HEK293 (cell line): ENCODE measurements at regions not wholly inside any gene's neighbourhood (a gene's known extent, or its start where the extent isn't known, plus 50 kb on each side); places are given as distances from the start of the nearest gene placed in this dataset.

ENCODE experiments used
- CTCF ChIA-PET: fragments of 350-600 bp; formaldehyde crosslinking; extraction: SDS; loops from one replicate; lab custom pipeline; 2021; ENCODE audit warnings: antibody characterized with exemption; lab: Yijun Ruan, JAX
- POLR2A ChIA-PET: fragments of 300-600 bp; formaldehyde crosslinking; extraction: SDS; loops from one replicate; lab custom pipeline; 2020; ENCODE audit warnings: antibody characterized with exemption, inconsistent platforms; lab: Yijun Ruan, JAX
- H3K27ac ChIP-seq: fragments of 200-500 bp; sonication (Bioruptor generic); 2 replicates; pipeline ENCODE4 v1.5.1; 2014; ENCODE audit warnings: low read depth, low read length, control low read depth, inconsistent platforms; ENCODE audit errors: extremely low read depth
- H3K36me3 ChIP-seq, 2 experiments: fragments of 200-500 bp in 1 of 2; sonication (Bioruptor generic) in 1 of 2; 1 replicate in 1 of 2; 2 replicates in 1 of 2; pipeline ENCODE4 v1.5.1; 2014 to 2017; ENCODE audit warnings: inconsistent platforms in 2 of 2, low read length in 2 of 2; ENCODE audit not compliant: control insufficient read depth in 2 of 2, insufficient read depth in 1 of 2
- H3K4me1 ChIP-seq: fragments of 200-500 bp; sonication (Bioruptor generic); 2 replicates; pipeline ENCODE4 v1.5.1; 2014; ENCODE audit warnings: mild to moderate bottlenecking, low read length, inconsistent platforms; ENCODE audit not compliant: control insufficient read depth, insufficient read depth
- H3K4me3 ChIP-seq: 2 replicates; pipeline ENCODE4 v1.5.1; 2011; ENCODE audit warnings: low read depth, mild to moderate bottlenecking, control low read depth, low read length, moderate library complexity
- H3K9me3 ChIP-seq: fragments of 200-500 bp; sonication (Bioruptor generic); 2 replicates; pipeline ENCODE4 v1.5.1; 2014; ENCODE audit warnings: low read depth, low read length, inconsistent platforms; ENCODE audit not compliant: control insufficient read depth, insufficient read depth
- CTCF ChIP-seq: fragments of 450-650 bp; formaldehyde crosslinking; IDR thresholded peaks from 2 replicates; pipeline ENCODE4 v1.5.1; 2016; ENCODE audit warnings: missing biosample characterization, missing genetic modification characterization
- HIC1 ChIP-seq: fragments of 450-650 bp; formaldehyde crosslinking; IDR thresholded peaks from 2 replicates; pipeline ENCODE4 v1.5.1; 2016; ENCODE audit warnings: missing biosample characterization, missing genetic modification characterization
- REST ChIP-seq: fragments of 450-650 bp; formaldehyde crosslinking; IDR thresholded peaks from 2 replicates; pipeline ENCODE4 v1.5.1; 2016; ENCODE audit warnings: missing biosample characterization, missing genetic modification characterization
- ZFP37 ChIP-seq: fragments of 450-650 bp; formaldehyde crosslinking; IDR thresholded peaks from 2 replicates; pipeline ENCODE4 v1.5.1; 2016; ENCODE audit warnings: missing biosample characterization, missing genetic modification characterization
- ZNF146 ChIP-seq: fragments of 450-650 bp; formaldehyde crosslinking; IDR thresholded peaks from 2 replicates; pipeline ENCODE4 v1.5.1; 2016; ENCODE audit warnings: missing biosample characterization, missing genetic modification characterization
- ZNF366 ChIP-seq: fragments of 450-650 bp; formaldehyde crosslinking; conservative IDR thresholded peaks from 2 replicates; pipeline ENCODE4 v1.5.1; 2016; ENCODE audit warnings: missing biosample characterization, missing genetic modification characterization
- ZNF404 ChIP-seq: fragments of 450-650 bp; formaldehyde crosslinking; IDR thresholded peaks from 2 replicates; pipeline ENCODE4 v1.5.1; 2017; ENCODE audit warnings: missing biosample characterization, missing genetic modification characterization
- ZNF449 ChIP-seq: fragments of 450-650 bp; formaldehyde crosslinking; IDR thresholded peaks from 2 replicates; pipeline ENCODE4 v1.5.1; 2017; ENCODE audit warnings: missing biosample characterization, mild to moderate bottlenecking, missing genetic modification characterization, moderate library complexity
- ZNF473 ChIP-seq: fragments of 450-650 bp; formaldehyde crosslinking; IDR thresholded peaks from 2 replicates; pipeline ENCODE4 v1.5.1; 2017; ENCODE audit warnings: missing biosample characterization, missing genetic modification characterization
- ZNF501 ChIP-seq: fragments of 450-650 bp; formaldehyde crosslinking; IDR thresholded peaks from 2 replicates; pipeline ENCODE4 v1.5.1; 2016; ENCODE audit warnings: missing biosample characterization, missing genetic modification characterization
- ZNF514 ChIP-seq: fragments of 450-650 bp; formaldehyde crosslinking; IDR thresholded peaks from 2 replicates; pipeline ENCODE4 v1.5.1; 2016; ENCODE audit warnings: missing biosample characterization, missing genetic modification characterization
- ZNF623 ChIP-seq: fragments of 450-650 bp; formaldehyde crosslinking; IDR thresholded peaks from 2 replicates; pipeline ENCODE4 v1.5.1; 2016; ENCODE audit warnings: missing biosample characterization, missing genetic modification characterization
- ZNF654 ChIP-seq: fragments of 450-650 bp; formaldehyde crosslinking; IDR thresholded peaks from 2 replicates; pipeline ENCODE4 v1.5.1; 2016; ENCODE audit warnings: low read depth, missing biosample characterization, missing genetic modification characterization
- ZNF677 ChIP-seq: fragments of 450-650 bp; IDR thresholded peaks from 2 replicates; pipeline ENCODE4 v1.5.0; 2018; ENCODE audit warnings: missing biosample characterization, mild to moderate bottlenecking, missing genetic modification characterization, moderate library complexity
- ZNF768 ChIP-seq: fragments of 450-650 bp; formaldehyde crosslinking; IDR thresholded peaks from 2 replicates; pipeline ENCODE4 v1.5.1; 2018; ENCODE audit warnings: missing biosample characterization, mild to moderate bottlenecking, missing genetic modification characterization
- ZNF777 ChIP-seq: fragments of 450-650 bp; formaldehyde crosslinking; IDR thresholded peaks from 2 replicates; pipeline ENCODE4 v1.5.1; 2017; ENCODE audit warnings: missing biosample characterization, missing genetic modification characterization, borderline replicate concordance
- ZNF785 ChIP-seq: fragments of 450-650 bp; formaldehyde crosslinking; IDR thresholded peaks from 2 replicates; pipeline ENCODE4 v1.5.1; 2016; ENCODE audit warnings: missing biosample characterization, missing genetic modification characterization
- ZSCAN23 ChIP-seq: fragments of 450-650 bp; formaldehyde crosslinking; IDR thresholded peaks from 2 replicates; pipeline ENCODE4 v1.5.1; 2016; ENCODE audit warnings: missing biosample characterization, missing genetic modification characterization
- ZSCAN5A ChIP-seq: fragments of 450-650 bp; formaldehyde crosslinking; IDR thresholded peaks from 2 replicates; pipeline ENCODE4 v1.5.1; 2016; ENCODE audit warnings: missing biosample characterization, missing genetic modification characterization

- Histone ChIP-seq H3K9me3 (no peaks in the 10 kb centered on the region), H3K27ac (no peak overlapping the region), H3K4me3 (no peak overlapping the region), H3K4me1 (no peaks in the 10 kb centered on the region), H3K36me3 (peaks cover 0 to 45% of the 10 kb centered on the region in 2 experiments; a peak in 2 of 3 replicates)
- ChIA-PET CTCF (interaction anchor here (0.6 to 1.1 kb wide), 15 partner anchors 13 to 803 kb away, joined by 3 to 6 read pairs (median 3); no protein-coding TSS in a partner anchor), POLR2A (no interaction called here)
- TF ChIP-seq ZNF768 (tag by site-specific recombination) (no peak), ZNF654 (tag by site-specific recombination) (peak; percentile 32; the same call in 1 of the 2 replicates), ZNF623 (tag by site-specific recombination) (no peak), CTCF (no peak), REST (tag by site-specific recombination) (no peak), ZNF501 (tag by site-specific recombination) (no peak)
These were observed 101.4 kb upstream of the RAB40AL start for GRCh38 chrX:102835504-102836146.

GRCh38 chrX:102837847-102838246, 99.2 kb upstream of the RAB40AL start:
- H3K9me3 ChIP-seq, result no peaks in the 10 kb centered on the region
- TF ChIP-seq ZSCAN23 (tag by site-specific recombination) (no peak), ZFP37 (tag by site-specific recombination) (no peak), ZSCAN5A (no peak), ZNF677 (tag by site-specific recombination) (no peak)
- ChIA-PET CTCF (no interaction called here), POLR2A (no interaction called here)
- no peaks in the 10 kb centered on the region for H3K4me1 ChIP-seq
- H3K36me3 ChIP-seq, result peaks cover 0 to 45% of the 10 kb centered on the region in 2 experiments; a peak in 2 of 3 replicates
- H3K27ac ChIP-seq, result no peak overlapping the region
- H3K4me3 ChIP-seq, result no peak overlapping the region

GRCh38 chrX:102840871-102841705, 96.0 kb upstream of the RAB40AL start:
- Histone ChIP-seq H3K4me1 (no peaks in the 10 kb centered on the region), H3K4me3 (no peak overlapping the region), H3K27ac (no peak overlapping the region), H3K9me3 (no peaks in the 10 kb centered on the region), H3K36me3 (peaks cover 0 to 62% of the 10 kb centered on the region in 2 experiments; a peak in 1 of 3 replicates)
- POLR2A ChIA-PET, result no interaction called here
- CTCF ChIA-PET, result interaction anchor here (0.6 to 1.3 kb wide), 2 partner anchors 8 to 94 kb away, joined by 3 to 5 read pairs; no protein-coding TSS in a partner anchor
- TF ChIP-seq ZNF404 (tag by site-specific recombination) (no peak), HIC1 (tag by site-specific recombination) (no peak), ZNF366 (tag by site-specific recombination) (no peak), ZNF146 (tag by site-specific recombination) (no peak), ZNF473 (tag by site-specific recombination) (no peak), ZNF785 (no peak), ZNF677 (tag by site-specific recombination) (no peak), ZNF514 (no peak), ZNF777 (tag by site-specific recombination) (no peak), ZNF449 (tag by site-specific recombination) (no peak)
